ENCODE measurements at regions not wholly inside any gene's neighbourhood (a gene's known extent, or its start where the extent isn't known, plus 50 kb on each side); places are given as distances from the start of the nearest gene placed in this dataset.

- TF ChIP-seq NFIC (IDR thresholded peaks at IDR 0.05) (no peak), CREB1 (IDR thresholded peaks at IDR 0.05; ENCODE audit: low read depth) (no peak), EP300 (IDR thresholded peaks at IDR 0.05; ENCODE audit: borderline replicate concordance) (no peak)
Measured at GRCh38 chr14:97796511-97796910, 999.3 kb downstream of the VRK1 start.
